SKM-1 treated with dmso at 0.1 percent for 144 hours (cell line): ENCODE measurements at regions not wholly inside any gene's neighbourhood (a gene's known extent, or its start where the extent isn't known, plus 50 kb on each side); places are given as distances from the start of the nearest gene placed in this dataset.
"Not testable (repeated sequence)": the region's sequence is repeated elsewhere in the genome, so short reads cannot be mapped to it uniquely, and the experiment has no call there.

Experiments used
- DNase-seq: peaks from one replicate; lab custom pipeline; 2025; ENCODE audit not compliant: unreplicated experiment; lab: John Stamatoyannopoulos, UW

DNA sequence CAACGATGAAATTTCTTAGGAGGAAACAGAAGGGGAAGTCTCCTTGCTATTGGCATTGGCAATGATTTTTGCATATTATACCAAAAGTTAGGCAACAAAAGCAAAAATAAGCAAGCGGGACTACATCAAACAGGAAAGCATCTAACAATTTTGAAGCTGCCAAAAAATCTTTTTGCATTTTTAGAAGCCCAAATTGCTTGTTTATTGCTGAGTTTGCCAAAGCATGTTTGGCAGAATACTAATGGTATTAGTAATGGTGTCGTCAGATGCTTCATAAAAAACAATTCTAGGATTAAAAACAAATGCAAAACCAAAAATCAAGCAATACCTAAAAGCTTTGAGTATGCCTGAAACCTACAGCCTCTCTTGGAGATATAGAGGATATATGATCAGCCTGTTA is 80.0 kb downstream of the GALR1 start:
- DNase-seq, result no peak

DNA sequence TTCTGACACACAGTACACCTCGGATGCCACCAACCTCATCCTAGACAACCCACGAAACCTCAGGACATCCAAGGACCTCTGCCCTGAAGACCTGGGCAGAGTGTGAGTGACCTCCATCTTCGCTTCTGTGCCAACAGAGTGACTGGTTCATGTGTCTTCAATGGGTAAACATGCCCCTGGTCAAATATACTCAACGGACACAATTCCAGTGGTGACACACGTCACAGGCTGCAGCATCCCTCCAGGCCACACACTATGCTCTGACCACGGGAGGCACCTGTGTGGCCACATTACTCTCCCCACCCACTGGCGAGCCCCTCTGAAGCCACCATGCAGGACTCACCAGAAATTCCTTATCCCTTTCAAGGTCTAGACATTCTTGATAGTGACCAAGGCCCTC is 85.2 kb downstream of the GALR1 start:
- no peak for DNase-seq

- no peak for DNase-seq
Observed at GRCh38 chr18:77337604-77338003, 88.0 kb downstream of the GALR1 start.

- DNase-seq, result no peak
Observed at GRCh38 chr18:77339093-77339492, 89.4 kb downstream of the GALR1 start.

DNA sequence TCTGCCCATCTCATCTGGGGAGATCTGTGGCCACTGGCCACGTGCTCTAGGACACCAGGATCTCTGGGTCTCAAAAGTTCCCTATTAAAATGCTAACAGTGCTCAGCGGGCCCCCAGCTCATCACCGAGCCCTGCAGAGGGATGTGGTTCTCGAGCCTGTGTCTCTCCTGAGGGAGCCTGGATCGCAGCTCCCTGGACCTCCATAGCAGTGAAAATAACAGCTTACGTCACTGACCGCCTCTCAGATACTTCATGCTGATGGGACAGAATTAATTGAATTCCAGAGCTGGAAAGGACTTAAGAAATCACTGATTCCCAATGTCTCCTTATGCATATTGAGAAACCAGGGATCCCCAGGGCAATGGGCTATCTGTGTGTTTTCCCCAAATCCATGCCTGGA is 90.0 kb downstream of the GALR1 start:
- DNase-seq, result no peak

- no peak for DNase-seq
Observed at GRCh38 chr18:77340815-77341214, 91.2 kb downstream of the GALR1 start.

- DNase-seq, result no peak
Observed at GRCh38 chr18:77341527-77342325, 92.1 kb downstream of the GALR1 start.

GRCh38 chr18:77342736-77343135 is 93.1 kb downstream of the GALR1 start:
- DNase-seq, result no peak

- DNase-seq, result no peak
Observed at GRCh38 chr18:77343846-77344510, 94.3 kb downstream of the GALR1 start.

DNA sequence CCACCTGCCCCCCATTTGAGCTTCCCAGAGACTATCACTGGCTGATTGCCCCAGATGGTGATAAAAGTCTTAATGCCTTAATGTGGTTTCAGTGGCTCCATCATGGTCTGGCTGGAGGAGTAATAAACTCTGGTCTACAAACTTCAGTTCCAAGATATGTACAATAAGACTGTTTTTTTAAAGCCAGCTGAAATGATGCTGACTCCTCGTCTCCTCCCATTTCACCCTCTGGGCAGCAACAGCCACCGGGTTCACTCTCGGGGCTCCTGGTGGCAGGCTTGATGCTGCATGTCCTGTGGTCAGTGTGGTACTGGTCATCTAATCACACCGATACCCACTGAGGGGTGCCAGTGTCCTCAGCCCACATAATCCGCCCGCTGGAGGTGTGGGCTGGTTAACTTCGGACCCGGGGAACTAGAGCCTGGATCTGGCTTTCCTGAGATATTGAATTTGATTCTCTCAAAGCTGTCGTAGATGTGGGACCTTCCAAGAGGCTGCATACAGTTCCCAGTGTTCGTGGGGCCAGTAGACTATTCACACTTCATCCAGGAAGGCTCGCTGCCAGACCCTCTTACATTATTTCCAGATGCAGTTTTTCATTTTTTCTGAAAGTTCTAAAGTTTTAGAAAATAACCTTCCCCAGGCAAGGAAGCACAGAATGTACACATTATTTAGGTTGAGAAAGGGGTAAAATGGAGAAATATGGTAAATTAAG is 95.3 kb downstream of the GALR1 start:
- DNase-seq, result no peak

DNA sequence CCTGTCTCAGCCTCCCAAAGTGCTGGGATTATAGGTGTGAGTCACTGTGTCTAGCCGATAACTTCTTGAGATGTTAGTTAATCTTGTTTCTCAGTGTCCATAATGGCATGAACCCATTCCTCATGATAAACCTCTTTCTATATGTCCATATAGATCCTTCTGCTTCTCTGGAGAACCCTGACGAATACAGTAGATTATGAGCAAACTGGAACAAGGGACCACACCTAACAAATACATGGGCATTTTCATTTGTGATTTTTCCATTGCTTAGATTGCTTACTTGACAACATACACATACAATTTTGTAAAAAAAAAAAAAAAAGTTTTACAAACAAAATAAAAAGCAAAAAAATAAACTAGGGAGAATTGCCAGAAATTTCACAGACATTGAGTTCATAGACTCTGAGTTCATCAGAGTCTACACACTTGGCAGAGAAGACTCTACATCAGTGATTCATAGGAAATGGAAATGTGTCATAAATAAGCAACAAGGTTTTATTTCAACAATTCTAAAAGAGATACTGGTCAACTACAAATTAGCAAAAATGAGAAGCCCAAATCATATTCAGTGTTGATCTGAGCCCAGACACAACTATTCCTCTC is 96.7 kb downstream of the GALR1 start:
- DNase-seq, result no peak

DNA sequence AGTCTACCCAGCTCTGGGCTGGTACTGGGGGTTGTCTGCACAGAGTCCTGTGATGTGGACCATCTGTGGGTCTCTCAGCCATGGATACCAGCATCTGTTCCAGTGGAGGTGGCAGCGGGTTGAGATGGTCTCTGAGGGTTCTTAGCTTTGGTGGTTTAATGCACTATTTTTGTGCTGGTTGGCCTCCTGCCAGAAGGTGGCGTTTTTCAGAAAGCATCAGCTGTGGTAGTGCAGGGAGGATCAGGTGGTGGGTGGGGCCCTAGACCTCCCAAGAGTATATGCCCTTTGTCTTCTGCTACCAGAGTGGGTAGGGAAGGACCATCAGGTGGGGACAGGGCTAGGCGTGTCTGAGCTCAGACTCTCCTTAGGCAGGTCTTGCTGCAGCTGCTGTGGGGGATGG is 103.7 kb downstream of the GALR1 start:
- not testable (repeated sequence) for DNase-seq

DNA sequence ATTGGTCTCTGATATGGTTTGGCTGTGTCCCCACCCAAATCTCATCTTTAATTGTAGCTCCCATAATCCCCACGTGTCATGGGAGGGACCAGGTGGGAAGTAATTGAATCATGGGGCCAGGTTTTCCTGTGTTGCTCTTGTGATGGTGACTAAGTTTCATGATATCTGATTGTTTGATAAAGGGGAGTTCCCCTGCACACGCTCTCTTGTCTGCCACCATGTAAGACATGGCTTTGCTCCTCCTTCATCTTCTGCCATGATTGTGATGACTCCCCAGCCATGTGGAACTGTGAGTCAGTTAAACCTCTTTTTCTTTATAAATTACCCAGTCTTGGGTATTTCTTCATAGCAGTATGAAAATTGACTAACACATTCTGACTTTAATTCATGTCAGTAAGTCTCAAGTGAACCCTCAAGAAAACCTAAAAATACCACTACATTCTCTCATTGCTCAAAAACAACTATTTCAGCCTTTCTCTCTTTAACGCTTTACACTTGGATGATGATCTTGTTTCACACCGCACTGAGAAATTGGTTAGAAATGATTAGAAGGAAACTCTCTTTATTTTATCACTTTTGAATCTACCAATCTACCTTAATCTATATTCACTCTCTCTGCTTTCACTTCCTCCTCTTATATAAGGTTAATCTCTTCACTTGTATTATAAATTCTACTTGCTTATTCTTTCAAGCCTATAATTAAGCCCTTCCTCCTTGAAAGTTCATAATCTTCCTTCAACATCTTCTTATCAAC is 110.1 kb downstream of the GALR1 start:
- DNase-seq, result no peak

DNA sequence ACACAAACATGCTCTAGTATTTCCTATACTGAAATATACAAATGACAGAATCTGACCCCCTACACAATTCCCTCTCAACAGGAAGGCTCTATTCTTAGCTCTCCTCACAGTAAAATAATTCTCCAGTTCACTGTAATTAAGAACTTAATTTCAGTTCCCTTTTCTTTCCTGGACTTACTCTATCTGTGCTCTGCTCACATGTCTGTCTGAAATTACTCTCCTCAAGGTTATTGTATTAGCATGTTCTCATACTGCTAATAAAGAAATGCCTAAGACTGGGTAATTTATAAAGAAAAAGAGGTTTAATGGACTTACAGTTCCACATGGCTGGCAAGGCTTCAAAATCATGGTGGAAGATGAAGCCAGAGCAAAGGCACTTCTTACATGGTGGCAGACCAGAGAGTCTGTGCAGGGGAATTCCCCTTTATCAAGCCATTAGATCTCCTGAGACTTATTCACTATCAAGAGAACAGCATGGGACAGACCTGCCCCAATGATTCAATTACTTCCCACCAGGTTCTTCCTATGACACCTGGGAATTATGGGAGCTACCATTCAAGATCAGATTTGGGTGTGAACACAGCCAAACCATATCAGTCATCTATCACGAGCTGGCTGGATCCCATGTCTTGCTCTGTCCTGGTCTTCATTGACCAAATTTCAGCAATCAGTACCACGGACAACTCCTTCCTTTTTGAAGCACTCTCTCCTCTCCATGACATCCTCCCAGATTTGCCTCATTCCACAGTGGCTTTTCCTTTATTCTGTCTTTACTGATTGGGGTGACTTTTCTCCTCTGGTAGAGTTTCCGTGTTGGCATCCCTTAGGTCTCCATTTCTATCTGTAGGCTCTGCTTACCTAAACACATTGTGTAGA is 110.9 kb downstream of the GALR1 start:
- no peak for DNase-seq

- DNase-seq, result no peak
Observed at GRCh38 chr18:77361382-77361781, 111.7 kb downstream of the GALR1 start.

DNA sequence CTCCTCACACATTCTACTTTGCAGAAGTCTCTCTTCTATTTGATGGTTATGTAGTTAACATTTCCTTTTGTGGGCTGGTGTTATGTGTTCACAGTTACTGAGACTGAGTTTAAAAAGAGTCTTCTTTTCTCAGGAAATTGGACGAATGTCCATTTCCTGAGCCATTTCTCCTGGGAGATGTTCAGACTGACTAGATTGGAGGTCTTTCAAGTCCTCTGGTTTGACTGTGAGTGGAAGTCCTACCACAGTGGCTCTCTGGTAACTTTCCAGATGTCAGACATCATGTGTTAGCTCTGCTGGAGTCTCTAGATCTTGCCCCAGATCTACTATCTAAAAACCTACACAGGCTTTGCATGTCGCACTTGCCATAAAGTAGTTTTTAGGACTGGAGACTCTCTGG is 116.0 kb downstream of the GALR1 start:
- DNase-seq, result no peak

DNA sequence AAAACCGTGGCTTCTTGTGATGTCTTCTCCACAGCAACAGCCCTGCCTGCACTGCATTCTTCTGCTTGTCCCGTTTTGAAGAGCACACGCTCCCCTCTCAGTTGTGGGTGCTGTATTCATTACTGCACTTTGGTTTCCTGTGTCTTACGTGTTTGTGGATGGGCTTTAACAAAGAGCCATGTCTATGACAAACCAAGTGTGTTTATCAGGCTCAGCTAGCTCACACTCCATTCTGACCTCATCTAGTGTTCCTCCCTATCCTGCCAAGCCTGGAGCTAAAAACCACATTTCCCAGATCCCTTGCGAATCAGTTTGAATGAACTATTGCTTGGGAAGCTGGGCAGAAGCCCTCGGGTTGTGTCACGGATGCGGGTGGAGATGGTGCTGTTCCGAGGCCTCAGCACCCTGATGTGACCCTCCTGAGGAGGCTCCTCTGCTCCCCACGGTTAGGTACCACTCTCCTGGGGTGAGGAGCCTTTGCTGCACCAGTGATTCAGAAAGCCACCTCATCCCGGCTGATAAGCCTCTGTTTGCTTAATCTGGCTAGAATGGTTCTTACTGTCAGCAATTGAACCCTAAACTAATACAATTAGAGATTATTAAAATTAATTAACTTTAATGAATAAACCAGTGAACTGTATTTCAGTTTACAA is 116.5 kb downstream of the GALR1 start:
- no peak for DNase-seq

DNA sequence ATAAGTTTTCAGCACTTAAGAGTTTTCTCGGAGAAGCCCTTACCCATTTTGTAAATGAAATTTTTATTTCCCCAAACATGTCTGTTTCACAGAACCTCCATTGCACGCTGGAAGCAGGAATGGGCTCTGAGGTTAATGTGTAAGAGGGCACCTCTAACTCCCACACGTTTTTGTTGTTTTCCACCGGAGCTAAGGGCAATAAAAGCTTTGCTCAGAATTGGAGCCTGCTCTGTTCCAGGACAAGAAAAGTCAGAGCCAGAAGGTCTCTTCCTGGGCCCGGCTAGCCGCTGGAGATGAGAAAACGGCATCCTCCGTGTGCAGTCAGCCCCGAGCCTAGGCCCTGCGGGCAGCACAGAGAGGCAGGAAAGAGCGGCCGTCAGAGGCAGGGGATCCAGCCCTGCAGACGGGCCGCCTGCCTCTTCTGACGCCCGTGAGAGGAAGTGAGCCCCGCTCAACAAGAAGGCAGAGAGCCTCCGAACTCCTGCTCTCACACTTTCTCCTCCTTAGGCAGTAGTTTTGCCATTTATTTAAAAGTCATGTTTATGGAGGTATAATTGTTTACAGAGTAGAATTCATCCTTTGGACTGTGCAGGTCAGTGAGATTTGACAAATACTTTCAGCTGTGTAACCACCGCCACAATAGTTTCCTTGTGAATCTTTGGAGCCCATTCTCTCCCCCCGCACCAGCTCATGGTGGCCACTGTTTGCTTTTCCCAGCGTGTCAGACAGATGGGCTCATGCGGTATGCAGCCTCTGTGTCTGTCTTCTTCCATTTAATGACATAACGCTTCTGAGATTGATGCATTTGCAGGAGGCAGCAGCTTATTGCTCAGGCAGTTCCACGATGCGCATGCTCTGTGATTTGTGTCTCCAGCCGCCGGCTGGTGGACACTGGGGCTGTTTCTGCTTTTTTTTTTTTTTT is 117.3 kb downstream of the GALR1 start:
- DNase-seq, result no peak
